Fibroblast of pulmonary artery (primary cell): ENCODE measurements at regions not wholly inside any gene's neighbourhood (a gene's known extent, or its start where the extent isn't known, plus 50 kb on each side); places are given as distances from the start of the nearest gene placed in this dataset.
"Not testable (repeated sequence)": the region's sequence is repeated elsewhere in the genome, so short reads cannot be mapped to it uniquely, and the experiment has no call there.

Source experiments
- DNase-seq: peaks from one replicate; pipeline ENCODE4 v3.0.0-alpha.2; 2010; ENCODE audit warnings: low read depth
- H3K4me3 ChIP-seq: replicated peaks from 2 replicates; pipeline ENCODE4 v1.5.1; 2011; ENCODE audit warnings: low read depth, mild to moderate bottlenecking, control low read depth, low read length, moderate library complexity
- TF ChIP-seq, protein P1 (sequence below): IDR thresholded peaks from 2 replicates; pipeline ENCODE4 v1.5.1; 2011; ENCODE audit warnings: mild to moderate bottlenecking, control low read depth, low read length, inconsistent platforms; ENCODE audit errors: missing control alignments

DNA sequence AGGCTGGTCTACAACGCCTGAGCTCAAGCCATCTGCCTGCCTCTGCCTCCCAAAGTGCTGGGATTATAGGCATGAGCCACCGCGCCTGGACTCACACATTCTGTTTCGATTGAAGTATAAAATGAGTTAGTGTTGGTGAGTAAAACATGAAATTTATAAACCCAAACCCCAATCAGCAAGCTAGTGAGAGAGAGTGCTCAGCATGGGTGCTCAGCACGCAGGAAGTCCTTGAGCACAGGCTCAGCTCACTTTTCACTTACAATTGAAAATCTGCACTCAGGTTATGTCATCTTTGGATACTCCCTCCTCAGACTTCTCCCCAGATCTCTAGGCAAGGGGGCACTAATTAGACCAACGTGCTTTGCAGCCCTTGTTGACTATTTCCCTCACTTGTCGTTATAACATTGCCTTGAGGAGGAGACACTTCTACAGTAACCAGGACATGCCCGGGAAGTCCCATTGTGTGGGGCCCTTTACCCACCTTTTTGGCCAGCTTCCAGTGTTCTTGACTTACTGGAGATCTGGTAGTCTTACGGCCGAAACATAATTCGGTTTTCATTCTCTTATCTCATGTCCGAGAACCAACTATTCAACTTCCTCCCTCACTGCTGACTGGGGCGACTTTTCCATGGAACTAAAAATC is 68.5 kb upstream of the AMN1 start:
- no peak for DNase-seq
- no peak overlapping the region for H3K4me3 ChIP-seq
- TF ChIP-seq, protein P1, sequence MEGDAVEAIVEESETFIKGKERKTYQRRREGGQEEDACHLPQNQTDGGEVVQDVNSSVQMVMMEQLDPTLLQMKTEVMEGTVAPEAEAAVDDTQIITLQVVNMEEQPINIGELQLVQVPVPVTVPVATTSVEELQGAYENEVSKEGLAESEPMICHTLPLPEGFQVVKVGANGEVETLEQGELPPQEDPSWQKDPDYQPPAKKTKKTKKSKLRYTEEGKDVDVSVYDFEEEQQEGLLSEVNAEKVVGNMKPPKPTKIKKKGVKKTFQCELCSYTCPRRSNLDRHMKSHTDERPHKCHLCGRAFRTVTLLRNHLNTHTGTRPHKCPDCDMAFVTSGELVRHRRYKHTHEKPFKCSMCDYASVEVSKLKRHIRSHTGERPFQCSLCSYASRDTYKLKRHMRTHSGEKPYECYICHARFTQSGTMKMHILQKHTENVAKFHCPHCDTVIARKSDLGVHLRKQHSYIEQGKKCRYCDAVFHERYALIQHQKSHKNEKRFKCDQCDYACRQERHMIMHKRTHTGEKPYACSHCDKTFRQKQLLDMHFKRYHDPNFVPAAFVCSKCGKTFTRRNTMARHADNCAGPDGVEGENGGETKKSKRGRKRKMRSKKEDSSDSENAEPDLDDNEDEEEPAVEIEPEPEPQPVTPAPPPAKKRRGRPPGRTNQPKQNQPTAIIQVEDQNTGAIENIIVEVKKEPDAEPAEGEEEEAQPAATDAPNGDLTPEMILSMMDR, result no peak

DNA sequence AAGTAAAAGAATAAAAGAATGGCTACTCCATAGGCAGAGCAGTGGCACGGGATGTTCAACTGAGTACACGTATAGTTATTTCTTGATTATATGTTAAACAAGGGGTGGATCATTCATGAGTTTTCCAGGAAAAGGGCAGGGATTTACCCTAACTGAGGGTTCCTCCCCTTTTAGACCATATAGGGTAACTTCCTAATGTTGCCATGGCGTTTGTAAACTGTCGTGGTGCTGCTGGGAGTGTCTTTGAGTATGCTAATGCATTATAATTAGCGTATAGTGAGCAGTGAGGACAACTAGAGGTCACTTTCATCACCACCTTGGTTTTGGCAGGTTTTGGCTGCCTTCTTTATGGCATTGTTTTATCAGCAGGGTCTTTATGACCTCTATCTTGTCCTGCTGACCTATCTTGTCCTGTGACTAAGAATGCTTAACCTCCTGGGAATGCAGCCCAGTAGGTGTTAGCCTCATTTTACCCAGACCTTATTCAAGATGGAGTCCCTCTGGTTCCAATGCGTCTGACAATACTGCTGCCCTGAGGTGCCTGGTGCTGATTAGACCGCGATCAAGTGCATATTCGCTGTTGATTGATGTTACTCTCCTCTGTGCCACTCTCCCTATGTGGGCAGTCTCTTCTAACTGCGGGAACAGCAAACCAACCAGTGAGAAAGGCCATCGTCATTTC is 67.6 kb upstream of the AMN1 start:
- H3K4me3 ChIP-seq, result no peak overlapping the region
- no peak for DNase-seq

DNA sequence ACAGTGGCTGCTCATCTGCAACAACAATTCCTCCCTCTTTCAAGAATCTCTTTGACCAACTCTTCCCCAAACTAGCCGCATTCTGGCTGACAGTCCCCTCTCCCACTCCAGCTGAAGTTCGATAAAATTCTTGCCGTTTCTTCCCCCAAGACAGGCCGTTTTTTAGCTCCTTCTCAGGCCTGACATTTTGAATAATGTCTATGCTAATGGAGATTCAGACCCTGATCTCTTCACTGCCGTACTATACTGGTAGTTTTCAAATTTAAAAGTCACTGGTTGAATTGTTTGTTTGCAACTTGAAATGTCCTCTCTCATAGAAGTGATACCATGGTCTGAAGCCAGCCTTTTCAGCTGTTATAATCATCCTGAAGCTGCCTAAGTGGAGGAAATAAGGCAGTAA is 65.9 kb upstream of the AMN1 start:
- H3K4me3 ChIP-seq, result no peak overlapping the region
- no peak for DNase-seq
- TF ChIP-seq, protein P1, result no peak

More for the DNA sequence above, 67.6 kb upstream of the AMN1 start:
- TF ChIP-seq, protein P1, result no peak

DNA sequence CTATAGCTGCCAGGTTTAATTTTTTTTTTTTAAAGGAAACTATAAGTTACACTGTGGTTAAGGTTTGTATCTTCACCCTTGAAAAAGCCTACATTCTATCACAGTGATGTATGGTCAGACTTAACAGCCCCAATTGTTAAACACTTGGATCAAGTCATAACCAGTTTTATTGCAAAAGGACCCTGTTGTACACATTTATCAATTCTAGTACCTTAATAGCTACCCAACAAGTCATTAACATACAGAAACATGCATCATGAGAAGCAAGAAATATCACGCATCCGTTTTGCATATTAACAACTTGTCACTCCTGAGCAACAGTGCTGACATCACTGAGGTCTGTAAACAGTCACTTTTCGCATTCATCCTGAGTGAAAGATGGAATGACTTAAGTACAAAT is 62.4 kb upstream of the AMN1 start:
- not testable (repeated sequence) for H3K4me3 ChIP-seq, DNase-seq

DNA sequence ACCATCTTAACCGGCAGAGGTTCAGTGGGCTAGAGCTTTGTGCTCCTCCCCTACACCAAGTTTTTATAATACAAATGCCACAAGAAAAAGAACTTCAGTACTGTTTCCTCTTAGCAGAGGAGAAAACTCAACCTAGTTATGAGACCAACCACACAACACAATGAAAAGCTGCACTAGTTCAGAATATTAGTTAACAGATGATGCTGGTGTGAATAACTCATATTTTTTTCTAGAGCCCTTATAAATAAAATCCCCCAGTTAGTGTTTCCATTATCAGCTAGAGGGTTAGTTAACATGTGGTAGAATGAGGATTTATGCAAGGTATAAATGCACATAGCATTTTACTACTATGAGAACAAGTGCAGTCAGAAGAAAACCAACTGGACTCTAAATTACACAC is 61.9 kb upstream of the AMN1 start:
- H3K4me3 ChIP-seq, result no peak overlapping the region
- DNase-seq, result no peak
- TF ChIP-seq, protein P1, result no peak

DNA sequence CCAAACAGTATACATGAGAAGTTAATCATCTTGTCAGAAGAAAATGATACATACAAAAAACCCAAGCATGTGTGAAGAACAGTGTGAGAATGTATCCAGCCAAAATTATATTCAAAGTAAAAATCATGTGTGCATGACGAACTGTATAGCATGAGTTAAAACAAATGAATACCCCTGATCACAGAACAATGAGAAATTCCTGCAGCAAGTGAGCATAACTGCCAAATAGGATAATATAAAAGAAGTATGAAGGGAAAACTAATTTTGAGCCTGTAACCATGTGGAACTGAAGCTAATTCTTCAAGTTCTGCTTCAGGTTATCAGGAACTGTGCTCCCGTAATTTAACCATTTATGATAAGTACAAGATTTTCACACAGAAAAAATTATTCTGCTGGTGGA is 56.5 kb upstream of the AMN1 start:
- TF ChIP-seq, protein P1, result no peak
- H3K4me3 ChIP-seq, result no peak overlapping the region
- no peak for DNase-seq

DNA sequence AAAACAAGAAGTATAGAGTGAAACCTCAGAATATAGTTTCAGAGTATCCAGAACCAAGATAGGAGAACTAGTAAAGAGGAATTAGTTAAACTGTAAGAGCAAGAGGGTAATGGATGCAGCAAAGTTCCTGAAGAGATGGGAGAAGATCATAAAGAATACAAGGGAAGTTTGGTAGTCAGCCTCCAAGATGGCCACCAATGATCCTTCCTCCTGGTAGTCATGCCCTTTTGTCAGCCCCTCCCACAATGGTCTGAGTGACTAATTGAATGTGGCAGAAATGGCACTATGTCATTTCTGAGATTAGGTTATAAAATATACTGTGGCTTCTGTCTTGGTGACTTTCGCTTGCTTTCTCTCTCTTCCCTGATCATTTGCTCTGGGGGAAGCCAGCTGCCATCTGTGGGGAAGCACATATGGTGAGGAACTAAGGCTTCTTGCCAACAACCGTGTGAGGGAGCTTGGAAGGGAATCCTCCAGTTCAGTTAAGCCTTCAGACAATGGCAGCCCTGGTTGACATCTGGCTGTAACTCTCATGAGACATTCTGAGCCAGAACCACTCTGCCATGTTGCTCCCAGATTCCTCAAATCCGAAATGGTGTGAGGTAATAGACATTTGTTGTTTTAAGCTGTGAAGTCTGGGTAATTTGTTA is 55.3 kb upstream of the AMN1 start:
- DNase-seq, result no peak
- TF ChIP-seq, protein P1, result no peak
- H3K4me3 ChIP-seq, result no peak overlapping the region
